ENCODE measurements at regions not wholly inside any gene's neighbourhood (a gene's known extent, or its start where the extent isn't known, plus 50 kb on each side); places are given as distances from the start of the nearest gene placed in this dataset.
A peak's percentile ranks its signal among the peaks of the same experiment; 100 is the strongest.

GRCh38 chr2:187134306-187134705 lies 285.3 kb upstream of the ZSWIM2 start:
- no peak overlapping the region for H3K4me3 ChIP-seq (ENCODE audit: low read depth, low read length)
- DNase-seq (ENCODE audit: low read depth): no peak
- TF ChIP-seq CTCF (IDR thresholded peaks at IDR 0.05; ENCODE audit: insufficient read depth, low read depth, low read length): no peak

GRCh38 chr2:187129868-187130267 lies 280.9 kb upstream of the ZSWIM2 start:
- DNase-seq (ENCODE audit: low read depth): no peak
- no peak overlapping the region for H3K4me3 ChIP-seq (ENCODE audit: low read depth, low read length)
- no peak for TF ChIP-seq CTCF (IDR thresholded peaks at IDR 0.05; ENCODE audit: insufficient read depth, low read depth, low read length)

GRCh38 chr2:187129306-187129705 lies 280.3 kb upstream of the ZSWIM2 start:
- no peak for TF ChIP-seq CTCF (IDR thresholded peaks at IDR 0.05; ENCODE audit: insufficient read depth, low read depth, low read length)
- H3K4me3 ChIP-seq (ENCODE audit: low read depth, low read length): no peak overlapping the region
- DNase-seq (ENCODE audit: low read depth): peak; percentile 17

GRCh38 chr2:187126247-187127005 lies 277.5 kb upstream of the ZSWIM2 start:
- no peak overlapping the region for H3K4me3 ChIP-seq (ENCODE audit: low read depth, low read length)
- no peak for TF ChIP-seq CTCF (IDR thresholded peaks at IDR 0.05; ENCODE audit: insufficient read depth, low read depth, low read length)
- DNase-seq (ENCODE audit: low read depth): no peak

GRCh38 chr2:187125318-187125717 lies 276.3 kb upstream of the ZSWIM2 start:
- TF ChIP-seq CTCF (IDR thresholded peaks at IDR 0.05; ENCODE audit: insufficient read depth, low read depth, low read length): no peak
- no peak overlapping the region for H3K4me3 ChIP-seq (ENCODE audit: low read depth, low read length)
- no peak for DNase-seq (ENCODE audit: low read depth)

GRCh38 chr2:187124529-187124928 lies 275.6 kb upstream of the ZSWIM2 start:
- no peak for TF ChIP-seq CTCF (IDR thresholded peaks at IDR 0.05; ENCODE audit: insufficient read depth, low read depth, low read length)
- DNase-seq (ENCODE audit: low read depth): no peak
- no peak overlapping the region for H3K4me3 ChIP-seq (ENCODE audit: low read depth, low read length)
